Testis (tissue), 2 donors: ENCODE measurements at regions not wholly inside any gene's neighbourhood (a gene's known extent, or its start where the extent isn't known, plus 50 kb on each side); places are given as distances from the start of the nearest gene placed in this dataset.
"Not testable (repeated sequence)": the region's sequence is repeated elsewhere in the genome, so short reads cannot be mapped to it uniquely, and the experiment has no call there.

Experiments used
- POLR2A ChIP-seq: fragments of 450-650 bp; IDR thresholded peaks from one replicate; pipeline ENCODE4 v1.6.1; 2017; ENCODE audit warnings: antibody characterized with exemption, mild to moderate bottlenecking, moderate library complexity
- TF ChIP-seq, protein P1 (sequence below), 3 experiments: fragments of 450-650 bp in 2 of 3; fragments of 200-600 bp in 1 of 3; sonication (generic) in 1 of 3; IDR thresholded peaks; one replicate each; pipeline ENCODE4 v1.5.1; 2016 to 2019; ENCODE audit warnings: antibody characterized with exemption in 3 of 3, mild to moderate bottlenecking in 2 of 3, moderate library complexity in 1 of 3

DNA sequence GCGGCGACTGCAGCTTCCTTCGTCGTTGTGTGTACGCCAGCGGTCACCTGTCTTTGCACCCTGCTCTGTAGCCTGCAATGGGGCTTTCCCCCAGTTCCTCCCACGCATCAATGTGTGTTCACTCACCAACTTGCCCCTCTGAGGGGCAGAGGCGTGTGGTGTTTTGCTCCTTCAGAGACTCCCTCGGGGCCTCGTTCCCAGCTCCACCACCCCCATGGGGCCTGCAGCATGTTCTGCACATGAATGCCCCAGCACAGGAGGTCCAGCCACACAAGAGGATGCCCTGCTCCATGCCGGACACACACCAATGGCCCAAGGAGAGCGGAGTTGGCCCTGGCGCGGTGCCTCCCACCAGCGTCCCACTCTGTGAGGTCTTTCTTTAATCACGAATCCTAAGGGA lies 196.8 kb downstream of the BANP start:
- TF ChIP-seq, protein P1, sequence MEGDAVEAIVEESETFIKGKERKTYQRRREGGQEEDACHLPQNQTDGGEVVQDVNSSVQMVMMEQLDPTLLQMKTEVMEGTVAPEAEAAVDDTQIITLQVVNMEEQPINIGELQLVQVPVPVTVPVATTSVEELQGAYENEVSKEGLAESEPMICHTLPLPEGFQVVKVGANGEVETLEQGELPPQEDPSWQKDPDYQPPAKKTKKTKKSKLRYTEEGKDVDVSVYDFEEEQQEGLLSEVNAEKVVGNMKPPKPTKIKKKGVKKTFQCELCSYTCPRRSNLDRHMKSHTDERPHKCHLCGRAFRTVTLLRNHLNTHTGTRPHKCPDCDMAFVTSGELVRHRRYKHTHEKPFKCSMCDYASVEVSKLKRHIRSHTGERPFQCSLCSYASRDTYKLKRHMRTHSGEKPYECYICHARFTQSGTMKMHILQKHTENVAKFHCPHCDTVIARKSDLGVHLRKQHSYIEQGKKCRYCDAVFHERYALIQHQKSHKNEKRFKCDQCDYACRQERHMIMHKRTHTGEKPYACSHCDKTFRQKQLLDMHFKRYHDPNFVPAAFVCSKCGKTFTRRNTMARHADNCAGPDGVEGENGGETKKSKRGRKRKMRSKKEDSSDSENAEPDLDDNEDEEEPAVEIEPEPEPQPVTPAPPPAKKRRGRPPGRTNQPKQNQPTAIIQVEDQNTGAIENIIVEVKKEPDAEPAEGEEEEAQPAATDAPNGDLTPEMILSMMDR (IDR thresholded peaks at IDR 0.05), result not testable (repeated sequence)
- not testable (repeated sequence) for TF ChIP-seq POLR2A
